ENCODE measurements at regions not wholly inside any gene's neighbourhood (a gene's known extent, or its start where the extent isn't known, plus 50 kb on each side); places are given as distances from the start of the nearest gene placed in this dataset.

- no peak for TF ChIP-seq YY1 (IDR thresholded peaks at IDR 0.05; ENCODE audit: extremely low read depth, insufficient replicate concordance, low read depth, low read length)
- no peak for TF ChIP-seq CTCF (IDR thresholded peaks at IDR 0.05 in 2 of 3, conservative IDR thresholded peaks at IDR 0.05 in 1 of 3; ENCODE audit: borderline replicate concordance in 1 of 3, insufficient read depth in 1 of 3, low read depth in 2 of 3, low read length in 2 of 3)
- no peak for TF ChIP-seq EZH2 (IDR thresholded peaks at IDR 0.05)
- TF ChIP-seq RAD21 (IDR thresholded peaks at IDR 0.05; ENCODE audit: low read depth) = no peak
Observed at GRCh38 chrX:138946926-138947325, 235.4 kb upstream of the FGF13 start.

Data from HCT116 (cell line).